CD4-positive, alpha-beta T cell treated with Interleukin-6 at 100 ng/mL for 8 hours (primary cell): ENCODE measurements at regions not wholly inside any gene's neighbourhood (a gene's known extent, or its start where the extent isn't known, plus 50 kb on each side); places are given as distances from the start of the nearest gene placed in this dataset.
"Not testable (repeated sequence)": the region's sequence is repeated elsewhere in the genome, so short reads cannot be mapped to it uniquely, and the experiment has no call there.

ENCODE experiments used
- DNase-seq: peaks from one replicate; pipeline ENCODE4 v3.0.0-alpha.2; 2020; ENCODE audit warnings: mixed read lengths, low spot score

DNA sequence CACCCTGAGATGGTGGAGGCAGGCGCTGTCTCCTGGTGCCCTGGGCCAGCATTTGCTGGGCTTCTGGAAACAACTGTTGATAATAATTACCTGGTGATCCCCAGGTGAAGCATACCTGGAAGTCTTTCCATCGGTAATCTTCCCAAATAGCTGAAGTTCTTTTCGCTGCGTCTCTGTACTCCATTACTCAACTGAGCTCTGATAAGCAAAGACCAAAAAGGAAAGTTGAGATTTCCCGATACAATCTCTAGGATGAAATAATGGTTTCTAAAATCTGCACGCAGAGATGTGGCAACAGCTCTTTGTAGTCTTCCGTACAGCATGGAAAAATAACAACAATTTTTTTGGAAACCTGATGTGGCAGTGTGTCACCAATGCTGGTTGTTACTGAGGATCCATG, 226.5 kb downstream of the GATA3 start:
- DNase-seq, result no peak

DNA sequence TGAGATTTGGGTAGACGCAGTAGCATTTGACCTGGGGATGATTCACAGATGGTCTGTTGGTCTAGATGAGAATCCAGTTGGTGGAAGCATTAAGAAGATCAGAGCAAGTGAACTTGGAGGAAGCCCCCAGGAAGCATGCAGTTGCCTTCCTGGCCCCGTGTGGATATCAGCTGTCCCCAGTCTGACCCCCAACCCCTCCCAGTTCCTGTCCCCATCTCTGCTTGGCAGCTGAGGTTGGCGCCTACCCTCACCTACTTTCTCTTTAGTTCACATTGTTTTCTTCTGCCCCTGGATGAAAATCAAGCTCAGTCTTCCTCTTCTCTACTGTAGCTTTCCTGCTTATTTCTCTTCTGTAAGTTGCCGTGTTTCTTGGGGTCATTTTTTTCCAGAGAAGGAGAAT, 227.9 kb downstream of the GATA3 start:
- DNase-seq, result no peak

DNA sequence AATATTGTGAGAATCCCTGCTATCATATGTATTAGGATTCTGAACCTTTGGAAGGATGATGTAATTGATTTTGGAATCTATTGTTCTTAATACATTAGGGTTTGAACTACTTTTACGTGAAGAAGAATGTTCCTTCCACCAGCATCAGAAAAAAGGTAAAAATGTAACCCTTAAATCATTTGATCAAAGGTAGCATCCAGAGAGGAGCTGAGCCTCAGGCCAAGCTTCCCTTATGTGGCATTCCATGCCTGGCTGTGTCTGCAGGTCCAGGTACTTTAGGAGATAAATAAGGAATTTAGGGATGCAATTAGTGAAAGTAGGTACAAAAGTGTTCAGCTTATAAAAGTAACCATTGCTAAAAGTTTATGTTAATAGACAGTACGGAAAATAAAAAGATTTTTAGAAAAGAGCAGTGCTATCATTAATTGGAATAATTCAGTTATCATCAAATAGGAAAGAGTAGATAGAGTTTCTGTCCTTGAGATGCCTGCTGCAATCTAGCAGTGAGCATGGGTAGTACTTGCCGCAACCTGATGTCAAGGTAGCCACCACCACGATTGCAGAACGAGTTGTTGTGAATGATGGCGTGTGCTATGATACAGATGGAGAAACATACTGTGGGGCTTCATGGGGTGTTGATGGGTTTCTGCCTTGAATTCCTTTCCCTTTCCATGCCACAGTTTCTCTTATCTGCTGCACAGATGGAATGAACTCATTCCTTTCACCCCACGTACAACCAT, 228.8 kb downstream of the GATA3 start:
- no peak for DNase-seq

DNA sequence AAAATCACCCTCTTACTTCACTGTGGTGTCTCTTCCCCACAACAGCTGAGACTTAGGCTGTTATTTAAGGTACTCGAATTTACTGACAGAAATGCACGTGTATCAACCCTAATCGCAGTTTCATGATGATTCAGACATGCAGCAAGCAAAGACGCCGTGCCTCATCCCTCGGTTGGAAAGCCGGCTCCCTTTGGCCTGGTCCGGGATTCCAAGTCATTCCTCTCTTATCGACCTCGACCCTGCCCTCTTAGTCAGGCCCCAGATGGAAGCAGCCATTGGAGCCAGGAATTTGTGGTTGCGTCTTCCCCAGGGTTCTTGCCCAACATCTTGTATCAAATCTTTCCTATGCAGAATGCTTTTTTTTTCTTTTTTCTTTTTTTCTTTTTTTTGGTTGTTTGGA, 229.5 kb downstream of the GATA3 start:
- no peak for DNase-seq

DNA sequence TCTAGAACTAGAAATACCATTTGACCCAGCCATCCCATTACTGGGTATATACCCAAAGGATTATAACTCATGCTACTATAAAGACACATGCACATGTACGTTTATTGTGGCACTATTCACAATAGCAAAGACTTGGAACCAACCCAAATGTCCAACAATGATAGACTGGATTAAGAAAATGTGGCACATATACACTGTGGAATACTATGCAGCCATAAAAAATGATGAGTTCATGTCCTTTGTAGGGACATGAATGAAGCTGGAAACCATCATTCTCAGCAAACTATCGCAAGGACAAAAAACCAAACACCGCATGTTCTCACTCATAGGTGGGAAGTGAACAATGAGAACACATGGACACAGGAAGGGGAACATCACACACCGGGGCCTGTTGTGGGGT, 231.5 kb downstream of the GATA3 start:
- DNase-seq, result not testable (repeated sequence)

DNA sequence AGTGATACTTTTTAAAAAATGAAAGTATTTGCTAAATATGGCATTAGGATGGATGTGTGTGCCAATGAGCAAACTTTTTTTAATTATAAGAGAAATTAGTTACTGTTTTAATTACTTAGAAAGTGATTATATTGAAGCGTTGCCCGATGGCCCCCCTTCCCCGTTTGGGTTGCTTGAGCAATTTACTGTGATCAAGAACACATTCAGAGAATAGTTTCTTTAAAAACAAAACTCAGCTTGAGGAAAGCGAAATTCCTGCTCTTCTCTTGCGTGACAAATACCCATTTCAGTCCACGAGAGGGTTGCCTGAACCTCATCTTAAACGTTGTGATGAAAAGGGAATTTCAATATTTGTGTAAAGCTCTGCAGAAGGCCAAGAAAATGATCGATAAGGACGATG, 234.1 kb downstream of the GATA3 start:
- DNase-seq, result no peak

DNA sequence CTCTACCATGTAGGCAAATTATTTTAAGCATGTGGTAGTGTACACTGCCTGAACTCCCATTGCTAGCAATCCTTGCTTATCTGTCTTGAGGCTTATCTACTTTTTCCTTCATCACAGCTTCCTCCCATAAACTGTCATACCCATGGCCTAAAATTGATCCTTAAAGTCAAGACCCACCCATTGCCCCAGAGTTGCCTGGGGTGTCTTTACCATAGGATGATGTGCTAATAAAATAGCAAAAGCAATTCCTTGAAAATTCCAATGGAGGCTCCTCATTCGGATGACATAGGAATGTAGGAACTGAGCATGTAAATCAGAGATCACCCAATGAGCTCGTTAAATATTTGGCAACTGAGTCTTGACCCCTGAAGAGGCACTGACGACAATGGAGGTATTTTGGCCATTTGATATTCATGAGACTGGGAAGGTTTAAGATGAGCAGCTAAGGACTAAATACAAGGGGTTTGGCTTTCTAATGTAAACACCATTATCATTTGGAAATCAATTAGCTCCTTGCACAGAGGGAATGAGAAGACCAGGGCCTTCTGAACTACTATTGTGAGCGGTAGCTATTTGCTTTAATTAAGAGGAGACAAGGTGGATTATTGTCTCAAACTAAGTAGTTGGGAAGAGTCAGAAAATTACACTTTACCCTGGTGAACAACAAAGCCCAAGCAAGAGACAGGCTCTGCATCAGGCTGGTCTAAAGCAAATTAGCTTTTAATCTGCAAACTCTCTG, 234.9 kb downstream of the GATA3 start:
- DNase-seq, result no peak

DNA sequence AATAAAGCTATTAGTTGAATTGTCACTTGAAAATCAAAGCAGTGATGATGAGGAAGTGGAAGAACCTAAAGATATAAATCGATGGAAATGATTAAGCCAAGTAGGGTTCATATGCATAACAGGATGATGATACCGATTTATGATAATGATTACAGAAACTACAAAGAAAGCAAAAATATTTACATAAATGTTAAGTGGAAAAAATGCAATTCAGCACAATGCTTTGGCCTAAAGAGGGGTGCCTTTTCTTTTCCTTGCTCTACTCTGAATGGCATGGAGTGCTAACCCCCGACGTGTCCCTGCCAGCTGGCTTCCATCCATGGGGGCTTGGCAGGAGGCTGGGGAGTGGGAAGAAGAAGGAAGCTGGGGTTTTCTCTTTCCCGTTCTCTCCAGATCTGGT, 240.3 kb downstream of the GATA3 start:
- DNase-seq, result no peak

DNA sequence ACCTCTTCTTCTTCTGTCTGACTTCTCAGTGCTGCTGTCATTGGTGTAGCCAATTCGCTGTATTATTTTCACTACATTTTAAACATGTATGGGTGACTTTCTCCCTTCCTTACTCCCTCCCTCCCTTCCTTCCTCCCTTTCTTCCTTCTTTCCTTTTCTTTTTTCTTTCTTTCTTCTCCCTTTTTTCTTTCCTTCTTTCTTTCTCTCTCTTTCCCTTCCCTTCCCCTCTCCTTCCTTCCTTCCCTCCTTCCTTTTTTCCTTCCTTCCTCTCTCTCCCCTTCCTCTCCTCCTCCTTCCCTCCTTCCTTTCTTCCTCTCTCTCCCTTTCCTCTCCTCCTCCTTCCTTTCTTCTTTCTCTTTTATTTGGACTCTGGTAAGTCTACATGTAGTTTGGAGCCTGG, 240.8 kb downstream of the GATA3 start:
- no peak for DNase-seq

DNA sequence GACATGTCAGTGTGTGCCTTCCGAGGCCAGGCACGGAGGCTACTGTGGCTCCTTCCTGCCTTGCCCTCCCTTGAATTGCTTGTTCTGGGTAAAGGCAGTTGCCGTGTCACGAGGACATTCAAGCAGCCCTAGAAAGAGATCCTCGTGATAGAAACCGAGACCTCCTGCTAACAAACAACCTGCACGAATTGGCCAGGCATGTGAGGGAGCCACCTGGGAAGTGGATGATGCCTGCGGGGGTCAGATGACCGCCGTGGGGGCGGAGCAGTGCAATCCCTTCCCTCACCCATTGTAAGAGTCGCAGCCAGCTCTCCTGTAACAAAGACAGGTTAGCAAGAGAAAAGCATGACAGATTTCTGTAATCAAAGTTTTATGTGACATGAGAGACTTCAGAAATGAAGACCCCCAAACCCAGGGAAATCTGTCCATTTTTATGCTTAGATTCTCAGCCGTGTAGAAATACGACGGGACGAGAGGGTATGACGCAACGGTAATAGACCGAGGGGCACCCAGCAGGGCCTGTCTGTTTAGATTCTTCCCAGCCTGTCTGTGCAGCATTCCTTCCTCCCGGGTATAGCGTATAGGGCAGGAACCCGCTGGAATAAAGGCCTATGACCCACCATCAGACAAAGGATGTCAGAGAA, 241.7 kb downstream of the GATA3 start:
- no peak for DNase-seq

DNA sequence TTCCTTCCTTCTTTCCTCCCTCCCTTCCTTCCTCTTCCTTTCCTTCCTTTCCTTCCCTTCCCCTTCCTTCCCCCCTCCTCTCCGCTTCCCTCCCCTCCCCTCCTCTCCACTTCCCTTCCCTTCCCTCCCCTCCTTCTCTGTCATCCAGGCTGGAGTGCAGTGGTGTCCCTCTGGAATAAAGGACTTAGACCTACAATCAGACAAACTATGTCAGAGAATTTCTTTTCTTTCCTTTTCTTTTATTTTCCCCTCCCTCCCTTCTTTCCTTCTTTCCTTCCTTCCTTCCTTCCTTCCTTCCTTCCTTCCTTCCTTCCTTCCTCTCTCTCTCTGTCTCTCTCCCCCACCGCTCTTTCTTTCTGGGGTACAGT, 242.2 kb downstream of the GATA3 start:
- DNase-seq, result no peak

DNA sequence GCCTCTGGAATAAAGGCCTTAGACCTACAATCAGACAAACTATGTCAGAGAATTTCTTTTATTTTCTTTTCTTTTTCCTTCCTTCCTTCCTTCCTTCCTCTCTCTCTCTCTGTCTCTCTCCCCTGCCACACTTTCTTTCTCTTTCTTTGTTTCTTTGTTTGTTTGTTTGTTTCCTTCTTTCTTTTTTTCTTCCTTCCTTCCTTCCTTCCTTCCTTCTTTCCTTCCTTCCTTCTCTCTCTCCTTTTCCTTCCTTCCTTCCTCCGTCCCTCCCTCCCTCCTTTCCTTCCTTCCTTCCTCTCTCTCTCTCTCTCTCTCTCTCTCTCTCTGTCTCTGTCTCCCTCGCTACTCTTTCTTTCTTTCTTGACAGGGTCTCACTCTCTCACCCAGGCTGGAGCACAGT, 242.6 kb downstream of the GATA3 start:
- DNase-seq, result no peak

DNA sequence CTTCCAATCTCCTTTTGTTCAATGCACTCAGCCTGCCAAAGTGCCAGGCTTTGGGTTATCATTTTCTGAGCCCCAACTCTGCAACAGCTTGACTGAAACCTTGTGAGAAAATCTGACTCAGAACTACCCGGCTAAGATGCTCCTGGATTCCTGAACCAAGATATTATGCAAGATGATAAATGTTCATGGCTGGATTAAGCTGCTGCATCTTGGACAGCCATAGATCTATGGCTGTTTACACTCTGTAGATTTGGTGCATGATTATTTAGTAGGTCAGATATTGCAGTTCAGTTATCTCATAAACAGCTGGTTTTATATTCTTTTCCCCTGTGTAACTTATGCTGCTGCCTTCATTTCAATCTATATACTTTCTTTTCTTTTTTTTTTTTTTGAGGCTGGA, 243.5 kb downstream of the GATA3 start:
- no peak for DNase-seq

DNA sequence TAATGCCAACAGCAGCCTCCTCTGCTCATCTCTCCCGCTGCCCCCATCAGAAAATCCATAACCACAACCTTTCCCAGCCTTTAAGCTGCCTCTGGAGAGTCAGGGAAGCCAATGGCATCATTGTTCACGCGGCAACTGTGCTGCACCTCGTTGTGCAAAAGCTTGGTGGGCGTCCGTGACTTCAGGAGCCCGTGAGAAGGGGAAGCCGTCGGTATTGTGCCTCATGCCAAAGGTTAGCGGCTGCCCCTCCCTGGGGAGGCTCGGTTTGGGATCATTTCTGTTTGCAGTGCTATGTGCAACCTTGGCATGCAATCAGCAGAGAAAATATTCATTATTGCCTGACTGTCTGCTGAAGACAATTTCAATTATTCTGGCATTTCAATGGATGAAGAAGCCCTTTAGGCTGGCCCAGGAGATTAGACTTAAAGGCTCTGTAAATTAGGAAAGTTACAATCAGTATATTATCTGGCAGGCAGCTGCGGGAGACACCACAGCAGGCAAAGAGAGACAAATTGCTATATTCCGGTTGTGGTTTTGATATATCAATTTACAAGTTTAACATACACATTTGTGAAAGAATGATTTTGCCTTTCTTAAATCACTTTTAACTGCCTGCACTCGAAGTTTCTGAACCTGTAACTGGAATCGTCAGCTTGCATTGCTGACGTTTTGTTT, 244.5 kb downstream of the GATA3 start:
- no peak for DNase-seq

DNA sequence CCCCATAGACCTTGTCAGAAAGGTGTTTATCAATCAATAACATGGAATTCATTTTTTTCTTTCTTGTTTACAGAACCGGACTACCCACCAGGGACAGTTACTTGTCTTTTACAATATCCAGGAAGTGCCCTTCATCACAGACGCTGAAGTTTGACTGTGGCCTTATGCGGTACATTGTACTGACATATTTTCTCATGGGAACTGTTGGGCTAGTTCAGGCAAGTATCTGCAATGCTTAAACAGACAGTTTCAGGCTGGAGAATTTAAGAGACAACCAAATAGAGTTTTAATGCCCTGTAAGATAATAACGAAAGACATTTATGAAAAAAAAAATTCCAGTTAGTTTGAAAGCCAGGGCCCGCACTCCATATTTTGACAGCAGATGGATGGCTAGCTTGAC, 246.4 kb downstream of the GATA3 start:
- no peak for DNase-seq

DNA sequence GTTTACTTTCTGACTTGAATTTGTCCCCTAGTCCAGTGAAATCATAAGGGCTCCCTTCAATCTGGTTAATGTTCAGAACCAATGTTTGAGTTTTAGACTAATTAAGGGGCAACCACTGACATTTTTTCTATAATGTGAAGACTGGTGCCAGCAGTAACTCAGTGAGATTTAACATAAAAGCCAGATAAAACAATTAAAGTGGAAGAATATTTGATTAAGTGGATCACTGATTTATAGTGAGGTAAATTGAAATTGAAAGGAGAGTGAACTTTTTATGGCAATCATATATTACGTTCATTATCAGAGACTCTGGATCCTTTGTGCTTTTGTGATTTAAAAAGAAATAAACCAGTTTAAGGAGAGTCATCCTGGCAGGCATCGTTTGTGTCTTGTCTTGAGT, 246.8 kb downstream of the GATA3 start:
- DNase-seq, result no peak

DNA sequence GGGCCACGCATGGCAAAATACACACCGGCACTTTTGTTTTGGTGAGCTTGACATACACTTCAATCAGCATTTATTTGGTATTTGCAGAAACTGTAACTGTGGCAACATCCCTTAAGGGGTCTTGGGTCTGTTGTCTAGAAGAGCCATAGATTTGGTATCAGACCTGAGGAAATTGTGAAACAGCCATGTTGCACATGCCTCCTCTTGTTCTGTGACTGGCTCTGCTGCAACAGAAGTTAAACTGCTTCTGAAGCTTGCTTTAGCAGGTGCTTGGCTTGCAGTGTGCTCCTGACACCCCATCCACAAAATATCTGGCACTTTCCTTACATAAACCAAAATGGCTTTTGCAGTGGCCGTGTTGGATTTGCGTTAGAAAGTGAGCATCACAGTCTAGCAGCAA, 247.3 kb downstream of the GATA3 start:
- no peak for DNase-seq

DNA sequence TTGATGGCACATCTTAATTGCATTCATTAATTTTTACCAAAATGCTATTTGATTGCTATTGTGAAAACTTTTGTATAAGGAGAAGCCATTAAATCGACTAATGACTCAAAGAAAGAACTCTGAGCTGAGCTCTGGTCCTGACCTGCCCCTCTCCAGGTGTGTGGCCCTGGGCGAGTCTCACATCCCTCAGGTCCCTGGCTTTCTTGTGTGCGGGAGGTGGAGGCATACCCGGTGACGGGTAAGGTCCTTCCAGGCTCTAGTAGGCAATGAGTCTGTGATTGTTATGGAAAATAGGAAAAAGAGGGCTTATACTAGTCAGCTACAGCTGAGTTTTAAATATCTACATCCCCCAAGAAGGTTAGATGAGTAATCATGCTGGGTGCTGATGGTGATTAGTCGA, 248.1 kb downstream of the GATA3 start:
- no peak for DNase-seq

DNA sequence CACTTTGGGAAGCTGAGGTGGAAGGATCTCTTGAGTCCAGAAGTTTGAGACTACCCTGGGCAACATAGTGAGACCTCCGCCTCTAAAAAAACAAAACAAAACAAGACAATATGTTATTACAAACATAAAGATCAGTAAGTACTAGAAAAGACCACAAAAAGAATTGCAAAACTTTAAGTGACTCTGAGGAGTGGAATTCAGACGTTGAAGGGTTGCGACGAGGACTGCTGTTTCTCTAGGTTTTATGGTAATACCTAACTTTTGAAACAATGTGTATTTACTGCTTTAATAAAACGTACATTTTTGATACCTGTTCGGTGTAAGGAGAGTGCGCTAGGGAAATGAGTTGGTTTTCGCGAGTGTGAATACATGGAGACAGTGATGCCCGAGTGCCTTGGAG, 250.4 kb downstream of the GATA3 start:
- no peak for DNase-seq

DNA sequence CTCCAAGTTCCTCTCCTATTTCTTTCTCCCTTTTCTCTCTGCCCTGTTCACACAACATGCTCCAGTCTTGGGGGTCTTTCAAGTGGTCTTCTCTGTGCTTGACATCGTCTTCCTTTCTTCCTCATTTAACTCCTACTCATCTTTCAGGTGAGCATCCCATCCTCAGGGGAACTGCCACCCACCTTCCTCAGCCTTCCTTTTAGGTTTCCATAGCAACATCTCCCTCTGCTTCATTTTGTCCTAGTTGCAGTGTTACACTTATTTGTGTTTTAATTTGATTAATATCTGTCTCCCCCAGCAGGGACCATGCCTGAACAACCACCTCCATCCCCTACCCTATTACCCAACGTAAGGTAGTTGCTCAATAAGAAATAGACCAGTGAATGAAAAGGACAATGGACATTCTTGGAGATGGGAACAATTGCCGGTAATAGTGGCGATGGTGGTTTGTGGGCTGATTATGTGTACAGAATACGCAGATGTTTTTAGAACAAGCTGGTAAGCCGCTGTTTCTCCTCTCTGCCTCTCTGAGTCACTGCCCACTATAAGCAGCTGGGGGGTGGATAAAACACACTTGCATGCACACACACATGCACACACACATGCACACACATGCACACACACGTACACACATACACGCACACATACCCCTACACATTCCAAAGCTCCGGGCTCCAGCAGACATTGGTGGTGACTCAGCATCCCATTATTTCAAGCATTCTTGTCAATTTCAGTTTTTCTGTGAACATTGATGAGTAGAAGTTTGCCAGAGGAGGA, 251.6 kb downstream of the GATA3 start:
- DNase-seq, result no peak

DNA sequence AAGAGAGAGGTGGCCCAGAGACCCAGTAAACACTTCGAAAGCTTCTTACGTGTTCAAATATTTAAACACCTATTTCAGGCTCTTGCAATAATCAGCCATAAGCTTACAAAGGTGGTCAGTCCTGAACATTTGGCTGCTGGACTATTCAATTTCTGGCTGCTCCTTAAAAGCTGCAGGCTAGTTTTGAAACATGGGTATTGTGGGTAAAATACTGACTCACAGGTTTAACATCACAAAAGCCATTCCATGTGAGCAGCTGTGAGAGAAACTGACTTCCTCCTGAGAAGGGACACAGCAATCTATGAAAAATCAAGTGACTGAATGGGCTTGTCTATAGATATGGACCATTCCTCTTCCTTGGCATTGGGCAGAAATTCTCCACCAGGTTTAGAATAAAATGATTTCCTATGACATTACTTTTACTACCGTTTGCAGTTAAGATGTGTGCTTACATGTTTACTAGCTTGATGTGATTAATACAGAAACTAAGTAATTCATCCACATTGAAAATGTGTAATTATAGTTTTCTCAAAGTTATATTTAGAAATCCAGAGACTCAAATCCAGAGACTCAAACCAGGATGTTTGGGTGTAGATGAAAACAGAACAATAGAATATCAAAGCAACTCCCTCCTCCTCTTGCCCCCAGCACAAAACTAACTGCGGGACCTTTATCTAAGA, 252.3 kb downstream of the GATA3 start:
- DNase-seq, result no peak

DNA sequence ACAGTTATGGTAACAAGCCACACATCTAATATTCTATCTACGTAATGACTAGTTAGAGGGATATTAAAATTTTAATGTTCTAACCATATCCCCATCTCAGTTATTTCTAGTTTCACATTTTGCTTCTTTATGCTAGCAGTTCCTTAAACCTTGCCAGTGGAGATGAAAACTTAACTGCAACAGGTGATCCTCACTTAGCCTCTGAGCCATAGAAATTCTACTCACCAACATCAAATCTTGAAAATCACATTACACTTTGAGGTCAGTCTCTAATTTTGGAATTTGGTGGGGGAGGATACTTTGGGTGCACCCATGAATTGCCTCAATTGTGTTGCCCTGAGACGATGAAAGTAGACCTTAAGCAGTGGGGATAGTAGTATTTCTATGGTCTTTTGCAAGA, 256.4 kb downstream of the GATA3 start:
- DNase-seq, result no peak
